ENCODE measurements at regions not wholly inside any gene's neighbourhood (a gene's known extent, or its start where the extent isn't known, plus 50 kb on each side); places are given as distances from the start of the nearest gene placed in this dataset.

DNA sequence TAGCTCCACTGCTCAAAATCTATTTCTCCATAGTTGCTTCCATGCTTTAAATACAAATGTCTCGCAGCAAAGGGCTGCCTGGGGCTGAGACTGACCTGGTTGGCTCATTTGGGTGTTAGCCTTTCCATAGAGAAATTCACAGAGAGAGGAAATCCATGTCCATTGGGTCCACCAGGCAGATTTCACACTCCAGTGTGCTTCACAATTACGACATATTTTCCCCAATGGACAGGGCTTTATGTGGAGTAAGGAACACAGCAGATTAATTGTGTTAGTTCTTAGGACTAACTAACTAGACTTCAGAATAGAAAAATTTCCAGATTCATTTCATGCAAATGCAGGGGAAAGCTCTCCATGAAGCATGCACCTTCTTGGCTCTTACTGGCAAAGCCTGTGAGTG lies 180.7 kb downstream of the FBXO15 start:
- no peaks in the 10 kb centered on the region for H3K27me3 ChIP-seq
- H3K4me1 ChIP-seq: no peaks in the 10 kb centered on the region
- H3K36me3 ChIP-seq: no peaks in the 10 kb centered on the region
- H3K27ac ChIP-seq: no peak overlapping the region
- in situ Hi-C loops (cut with MboI; ENCODE audit: low pct_ligation_motif_present in 1 of 4, low pct_unique_long_range_greater_than_20kb in 1 of 4, low sequenced_read_pairs in 3 of 4) (no loop called here), intact Hi-C loops (cut with DNase I; ENCODE audit: low total_unique reads) (no loop called here)
- WGBS, 2 donors (ENCODE audit: low coverage in 1 of 2): 57 to 80% methylated on average over 1 to 2 of the region's 2 CpGs
- TF ChIP-seq POLR2AphosphoS5 (IDR thresholded peaks at IDR 0.05): no peak
- TF ChIP-seq POLR2A (IDR thresholded peaks at IDR 0.05): no peak
- TF ChIP-seq, protein P1, sequence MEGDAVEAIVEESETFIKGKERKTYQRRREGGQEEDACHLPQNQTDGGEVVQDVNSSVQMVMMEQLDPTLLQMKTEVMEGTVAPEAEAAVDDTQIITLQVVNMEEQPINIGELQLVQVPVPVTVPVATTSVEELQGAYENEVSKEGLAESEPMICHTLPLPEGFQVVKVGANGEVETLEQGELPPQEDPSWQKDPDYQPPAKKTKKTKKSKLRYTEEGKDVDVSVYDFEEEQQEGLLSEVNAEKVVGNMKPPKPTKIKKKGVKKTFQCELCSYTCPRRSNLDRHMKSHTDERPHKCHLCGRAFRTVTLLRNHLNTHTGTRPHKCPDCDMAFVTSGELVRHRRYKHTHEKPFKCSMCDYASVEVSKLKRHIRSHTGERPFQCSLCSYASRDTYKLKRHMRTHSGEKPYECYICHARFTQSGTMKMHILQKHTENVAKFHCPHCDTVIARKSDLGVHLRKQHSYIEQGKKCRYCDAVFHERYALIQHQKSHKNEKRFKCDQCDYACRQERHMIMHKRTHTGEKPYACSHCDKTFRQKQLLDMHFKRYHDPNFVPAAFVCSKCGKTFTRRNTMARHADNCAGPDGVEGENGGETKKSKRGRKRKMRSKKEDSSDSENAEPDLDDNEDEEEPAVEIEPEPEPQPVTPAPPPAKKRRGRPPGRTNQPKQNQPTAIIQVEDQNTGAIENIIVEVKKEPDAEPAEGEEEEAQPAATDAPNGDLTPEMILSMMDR (IDR thresholded peaks at IDR 0.05): no peak
- TF ChIP-seq EP300 (IDR thresholded peaks at IDR 0.05; ENCODE audit: low read depth): no peak
- H3K9me3 ChIP-seq: no peaks in the 10 kb centered on the region
- no peak for DNase-seq
- H3K4me3 ChIP-seq: no peak overlapping the region

DNA sequence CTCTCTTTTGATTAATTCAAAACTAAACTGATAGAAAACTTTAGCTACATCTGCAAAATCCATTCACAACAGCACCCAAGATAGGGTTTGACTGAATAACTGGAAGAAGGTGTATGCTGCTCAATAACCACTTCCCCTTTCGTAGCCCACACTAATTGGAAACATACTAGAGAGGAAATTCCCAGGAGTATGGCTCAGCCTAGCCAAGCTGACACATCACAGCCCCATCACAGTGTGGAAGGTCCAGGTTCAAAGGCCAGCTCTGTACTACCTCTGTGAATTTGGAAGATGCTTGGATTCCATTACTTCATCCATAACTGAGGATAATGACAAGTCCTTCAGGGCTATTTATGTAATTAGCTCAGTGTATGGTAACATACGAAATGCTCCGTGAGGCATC lies 185.4 kb downstream of the FBXO15 start:
- H3K27ac ChIP-seq: no peak overlapping the region
- in situ Hi-C loops (cut with MboI; ENCODE audit: low pct_ligation_motif_present in 1 of 4, low pct_unique_long_range_greater_than_20kb in 1 of 4, low sequenced_read_pairs in 3 of 4): no loop called here
- no peaks in the 10 kb centered on the region for H3K4me1 ChIP-seq
- intact Hi-C loops (cut with DNase I; ENCODE audit: low total_unique reads): no loop called here
- no peaks in the 10 kb centered on the region for H3K27me3 ChIP-seq
- TF ChIP-seq POLR2A (IDR thresholded peaks at IDR 0.05): no peak
- TF ChIP-seq, protein P1 (IDR thresholded peaks at IDR 0.05): no peak
- no peak for TF ChIP-seq EP300 (IDR thresholded peaks at IDR 0.05; ENCODE audit: low read depth)
- TF ChIP-seq POLR2AphosphoS5 (IDR thresholded peaks at IDR 0.05): no peak
- 76 to 100% methylated on average over 2 to 3 of the region's 3 CpGs for WGBS, 2 donors (ENCODE audit: low coverage in 1 of 2)
- H3K9me3 ChIP-seq: no peaks in the 10 kb centered on the region
- no peak for DNase-seq
- H3K36me3 ChIP-seq: no peaks in the 10 kb centered on the region
- no peak overlapping the region for H3K4me3 ChIP-seq

DNA sequence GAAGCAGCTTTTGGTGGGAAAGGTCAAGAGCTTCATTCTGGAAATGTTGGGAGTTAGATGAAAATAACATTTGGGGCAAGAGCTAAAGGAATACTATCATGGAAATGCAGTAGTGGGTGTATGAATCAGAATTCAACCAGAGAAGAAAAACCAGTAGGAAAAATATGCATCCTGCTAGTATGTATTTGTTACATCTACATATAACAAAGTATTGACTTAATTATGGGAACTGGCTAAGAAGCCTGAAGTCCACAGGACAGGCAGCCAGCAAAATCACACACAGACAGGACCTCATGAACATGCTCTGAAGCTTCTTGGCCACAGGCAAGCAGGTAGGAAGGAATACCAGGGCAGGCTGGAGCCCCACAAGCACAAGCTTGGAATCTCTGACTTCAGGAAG lies 185.8 kb downstream of the FBXO15 start:
- DNase-seq: no peak
- H3K27ac ChIP-seq: no peak overlapping the region
- intact Hi-C loops (cut with DNase I; ENCODE audit: low total_unique reads): no loop called here
- TF ChIP-seq POLR2AphosphoS5 (IDR thresholded peaks at IDR 0.05): no peak
- TF ChIP-seq POLR2A (IDR thresholded peaks at IDR 0.05): no peak
- TF ChIP-seq, protein P1 (IDR thresholded peaks at IDR 0.05): no peak
- no peak for TF ChIP-seq EP300 (IDR thresholded peaks at IDR 0.05; ENCODE audit: low read depth)
- no peaks in the 10 kb centered on the region for H3K36me3 ChIP-seq
- no peak overlapping the region for H3K4me3 ChIP-seq
- H3K27me3 ChIP-seq: no peaks in the 10 kb centered on the region
- no peaks in the 10 kb centered on the region for H3K4me1 ChIP-seq
- in situ Hi-C loops (cut with MboI; ENCODE audit: low pct_ligation_motif_present in 1 of 4, low pct_unique_long_range_greater_than_20kb in 1 of 4, low sequenced_read_pairs in 3 of 4): no loop called here
- no peaks in the 10 kb centered on the region for H3K9me3 ChIP-seq

DNA sequence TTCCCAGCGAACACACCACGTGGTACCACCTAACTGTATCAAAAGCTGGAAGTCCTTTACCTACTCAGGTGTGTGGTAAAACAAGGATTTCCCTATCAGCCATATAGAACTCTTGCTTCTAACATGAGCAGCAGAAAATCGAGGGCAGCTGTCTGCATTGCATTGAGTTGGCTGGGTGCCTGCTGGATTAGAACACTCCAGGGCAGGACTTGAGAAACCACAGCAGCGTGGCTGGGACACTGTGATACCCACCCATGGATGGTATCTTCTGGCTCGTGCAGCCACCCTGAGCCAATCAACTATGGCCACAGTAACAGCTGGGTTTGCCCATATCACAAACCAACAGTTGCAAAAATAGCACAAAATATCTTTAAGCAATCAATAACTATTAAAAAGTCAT lies 188.3 kb downstream of the FBXO15 start:
- Histone ChIP-seq H3K36me3 (no peaks in the 10 kb centered on the region), H3K27ac (no peak overlapping the region), H3K9me3 (no peaks in the 10 kb centered on the region), H3K4me1 (no peaks in the 10 kb centered on the region), H3K4me3 (no peak overlapping the region), H3K27me3 (no peaks in the 10 kb centered on the region)
- DNase-seq: no peak
- no peak for TF ChIP-seq POLR2A (IDR thresholded peaks at IDR 0.05)
- TF ChIP-seq POLR2AphosphoS5 (IDR thresholded peaks at IDR 0.05): no peak
- TF ChIP-seq, protein P1 (IDR thresholded peaks at IDR 0.05): no peak
- TF ChIP-seq EP300 (IDR thresholded peaks at IDR 0.05; ENCODE audit: low read depth): no peak
- in situ Hi-C loops (cut with MboI; ENCODE audit: low pct_ligation_motif_present in 1 of 4, low pct_unique_long_range_greater_than_20kb in 1 of 4, low sequenced_read_pairs in 3 of 4): no loop called here
- WGBS, 2 donors (ENCODE audit: low coverage in 1 of 2): 43 to 60% methylated on average over 1 to 5 of the region's 5 CpGs
- intact Hi-C loops (cut with DNase I; ENCODE audit: low total_unique reads): no loop called here

Data from transverse colon (tissue), 4 donors.